GM18499 (cell line): ENCODE measurements at regions not wholly inside any gene's neighbourhood (a gene's known extent, or its start where the extent isn't known, plus 50 kb on each side); places are given as distances from the start of the nearest gene placed in this dataset.
"Not testable (repeated sequence)": the region's sequence is repeated elsewhere in the genome, so short reads cannot be mapped to it uniquely, and the experiment has no call there.

Experiments used
- ATAC-seq: cut with Tn5 transposase; IDR thresholded peaks from one replicate; pipeline ENCODE4 v1.9.1; 2021; ENCODE audit warnings: moderate number of reproducible peaks; ENCODE audit not compliant: insufficient read depth, unreplicated experiment

- no peak for ATAC-seq
Measured at GRCh38 chr7:140283472-140283871, 106.7 kb upstream of the KDM7A start.

GRCh38 chr7:140281960-140282359 lies 105.2 kb upstream of the KDM7A start:
- ATAC-seq = no peak

GRCh38 chr7:140281255-140281654 lies 104.5 kb upstream of the KDM7A start:
- no peak for ATAC-seq

GRCh38 chr7:140276001-140276400 lies 99.2 kb upstream of the KDM7A start:
- no peak for ATAC-seq

GRCh38 chr7:140275069-140275965 lies 98.5 kb upstream of the KDM7A start:
- no peak for ATAC-seq

- no peak for ATAC-seq
Measured at GRCh38 chr7:140273417-140273816, 96.6 kb upstream of the KDM7A start.

- ATAC-seq = not testable (repeated sequence)
Measured at GRCh38 chr7:140271643-140271968, 94.8 kb upstream of the KDM7A start.

- ATAC-seq = no peak
Measured at GRCh38 chr7:140269004-140269638, 92.3 kb upstream of the KDM7A start.

GRCh38 chr7:140267381-140268226 lies 90.8 kb upstream of the KDM7A start:
- ATAC-seq = no peak

- no peak for ATAC-seq
Measured at GRCh38 chr7:140263277-140263676, 86.5 kb upstream of the KDM7A start.

- ATAC-seq = no peak
Measured at GRCh38 chr7:140262242-140262903, 85.6 kb upstream of the KDM7A start.

GRCh38 chr7:140261522-140261921 lies 84.7 kb upstream of the KDM7A start:
- ATAC-seq = no peak

- no peak for ATAC-seq
Measured at GRCh38 chr7:140261105-140261486, 84.3 kb upstream of the KDM7A start.

GRCh38 chr7:140260352-140261104 lies 83.7 kb upstream of the KDM7A start:
- no peak for ATAC-seq

GRCh38 chr7:140257278-140257677 lies 80.5 kb upstream of the KDM7A start:
- ATAC-seq = not testable (repeated sequence)

GRCh38 chr7:140254976-140255375 lies 78.2 kb upstream of the KDM7A start:
- not testable (repeated sequence) for ATAC-seq

GRCh38 chr7:140249036-140249806 lies 72.4 kb upstream of the KDM7A start:
- no peak for ATAC-seq

- no peak for ATAC-seq
Measured at GRCh38 chr7:140247559-140247958, 70.8 kb upstream of the KDM7A start.

GRCh38 chr7:140245611-140246105 lies 68.9 kb upstream of the KDM7A start:
- no peak for ATAC-seq
